OCI-LY1 (cell line): ENCODE measurements at regions not wholly inside any gene's neighbourhood (a gene's known extent, or its start where the extent isn't known, plus 50 kb on each side); places are given as distances from the start of the nearest gene placed in this dataset.
A peak's percentile ranks its signal among the peaks of the same experiment; 100 is the strongest.

Source experiments
- H2AFZ ChIP-seq: fragments of 200-600 bp; sonication (generic), shearing (Covaris generic); 2 replicates; pipeline ENCODE4 v1.6.0; 2014; ENCODE audit warnings: antibody characterized with exemption, mild to moderate bottlenecking, low read length
- H3F3A ChIP-seq: fragments of 200-600 bp; sonication (generic), shearing (Covaris generic); 2 replicates; pipeline ENCODE4 v1.6.0; 2014; ENCODE audit warnings: mild to moderate bottlenecking, antibody characterized with exemption, low read length, moderate library complexity; ENCODE audit not compliant: insufficient read depth
- H3K27ac ChIP-seq: fragments of 200-600 bp; sonication (generic); 2 replicates; pipeline ENCODE4 v1.5.1; 2014; ENCODE audit warnings: low read length, mixed run types, mild to moderate bottlenecking, low read depth; ENCODE audit not compliant: poor library complexity, severe bottlenecking
- H3K27me3 ChIP-seq: fragments of 200-600 bp; sonication (generic); 2 replicates; pipeline ENCODE4 v1.6.0; 2014; ENCODE audit warnings: antibody characterized with exemption, mild to moderate bottlenecking, low read length, moderate library complexity; ENCODE audit not compliant: insufficient read depth
- H3K36me3 ChIP-seq: fragments of 200-600 bp; sonication (generic); 2 replicates; pipeline ENCODE4 v1.6.1; 2014; ENCODE audit warnings: mild to moderate bottlenecking, antibody characterized with exemption, low read length, moderate library complexity, mixed read lengths; ENCODE audit not compliant: insufficient read depth
- H3K4me1 ChIP-seq: fragments of 200-600 bp; sonication (generic); 2 replicates; pipeline ENCODE4 v1.5.1; 2014; ENCODE audit warnings: mild to moderate bottlenecking, low read length, moderate library complexity; ENCODE audit not compliant: insufficient read depth, severe bottlenecking
- H3K4me2 ChIP-seq: fragments of 200-600 bp; sonication (generic), shearing (Covaris generic); 2 replicates; pipeline ENCODE4 v1.6.1; 2014; ENCODE audit warnings: low read length
- H3K4me3 ChIP-seq: fragments of 200-600 bp; sonication (generic); 2 replicates; pipeline ENCODE4 v1.5.1; 2014; ENCODE audit warnings: low read length, low read depth, mild to moderate bottlenecking, mixed read lengths; ENCODE audit not compliant: poor library complexity, severe bottlenecking
- H3K79me2 ChIP-seq: fragments of 200-600 bp; shearing (Covaris generic); 2 replicates; pipeline ENCODE4 v1.6.1; 2016; ENCODE audit warnings: mixed run types, low read length, mixed read lengths; ENCODE audit not compliant: insufficient read depth
- H3K9ac ChIP-seq: fragments of 200-600 bp; sonication (generic), shearing (Covaris generic); 2 replicates; pipeline ENCODE4 v1.6.1; 2014; ENCODE audit warnings: mild to moderate bottlenecking, low read length, mixed read lengths
- H3K9me2 ChIP-seq: fragments of 200-600 bp; sonication (generic), shearing (Covaris generic); 2 replicates; pipeline ENCODE4 v1.6.1; 2014; ENCODE audit warnings: low read depth, mild to moderate bottlenecking, low read length, mixed read lengths
- H3K9me3 ChIP-seq: fragments of 200-600 bp; shearing (Covaris generic); 2 replicates; pipeline ENCODE4 v1.6.1; 2014; ENCODE audit warnings: low read length, mixed read lengths
- H4K20me1 ChIP-seq: fragments of 200-600 bp; sonication (generic), shearing (Covaris generic); 2 replicates; pipeline ENCODE4 v1.6.0; 2016; ENCODE audit warnings: mild to moderate bottlenecking, low read length; ENCODE audit not compliant: insufficient read depth
- EZH2 ChIP-seq: fragments of 200-600 bp; sonication (generic), shearing (Covaris generic); IDR thresholded peaks from 2 replicates; pipeline ENCODE4 v1.8.0; 2017; ENCODE audit warnings: borderline replicate concordance, mixed run types, mild to moderate bottlenecking, antibody characterized with exemption, low read length, moderate library complexity, mixed read lengths
- TF ChIP-seq, protein P1 (sequence below): fragments of 200-600 bp; sonication (generic), shearing (Covaris generic); IDR thresholded peaks from 2 replicates; pipeline ENCODE4 v1.5.1; 2017; ENCODE audit warnings: mild to moderate bottlenecking, antibody characterized with exemption, low read length, moderate library complexity, mixed read lengths

DNA sequence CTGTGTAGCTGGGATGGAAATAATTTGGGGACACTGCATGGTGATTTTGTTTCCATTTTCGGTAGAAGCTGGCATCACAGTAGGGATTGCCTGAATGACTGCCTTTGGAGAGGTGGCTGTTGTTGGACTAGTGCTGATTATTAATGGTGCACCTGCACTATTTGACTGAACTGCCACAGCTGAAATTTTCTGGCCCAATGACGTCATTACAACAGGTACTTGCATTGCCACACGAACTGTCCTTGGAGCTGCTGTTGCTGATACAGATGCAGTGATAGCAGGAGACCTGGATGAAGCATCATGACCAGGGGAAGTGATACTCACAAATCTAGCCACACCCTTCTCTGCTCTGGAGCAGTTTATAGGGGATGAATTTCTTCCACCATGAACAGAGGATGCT, 95.6 kb upstream of the FOXC1 start:
- no peaks in the 10 kb centered on the region for H3K9me3 ChIP-seq
- H3K27ac ChIP-seq: no peak overlapping the region
- H3K9me2 ChIP-seq: no peaks in the 10 kb centered on the region
- H3K9ac ChIP-seq: no peak overlapping the region
- no peak overlapping the region for H3K4me3 ChIP-seq
- no peaks in the 10 kb centered on the region for H3K27me3 ChIP-seq
- no peak overlapping the region for H3K4me2 ChIP-seq
- no peak for TF ChIP-seq EZH2
- TF ChIP-seq, protein P1, sequence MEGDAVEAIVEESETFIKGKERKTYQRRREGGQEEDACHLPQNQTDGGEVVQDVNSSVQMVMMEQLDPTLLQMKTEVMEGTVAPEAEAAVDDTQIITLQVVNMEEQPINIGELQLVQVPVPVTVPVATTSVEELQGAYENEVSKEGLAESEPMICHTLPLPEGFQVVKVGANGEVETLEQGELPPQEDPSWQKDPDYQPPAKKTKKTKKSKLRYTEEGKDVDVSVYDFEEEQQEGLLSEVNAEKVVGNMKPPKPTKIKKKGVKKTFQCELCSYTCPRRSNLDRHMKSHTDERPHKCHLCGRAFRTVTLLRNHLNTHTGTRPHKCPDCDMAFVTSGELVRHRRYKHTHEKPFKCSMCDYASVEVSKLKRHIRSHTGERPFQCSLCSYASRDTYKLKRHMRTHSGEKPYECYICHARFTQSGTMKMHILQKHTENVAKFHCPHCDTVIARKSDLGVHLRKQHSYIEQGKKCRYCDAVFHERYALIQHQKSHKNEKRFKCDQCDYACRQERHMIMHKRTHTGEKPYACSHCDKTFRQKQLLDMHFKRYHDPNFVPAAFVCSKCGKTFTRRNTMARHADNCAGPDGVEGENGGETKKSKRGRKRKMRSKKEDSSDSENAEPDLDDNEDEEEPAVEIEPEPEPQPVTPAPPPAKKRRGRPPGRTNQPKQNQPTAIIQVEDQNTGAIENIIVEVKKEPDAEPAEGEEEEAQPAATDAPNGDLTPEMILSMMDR: no peak
- H3K36me3 ChIP-seq: no peaks in the 10 kb centered on the region
- H4K20me1 ChIP-seq: no peaks in the 10 kb centered on the region
- no peaks in the 10 kb centered on the region for H3K79me2 ChIP-seq
- H2AFZ ChIP-seq: no peak overlapping the region
- no peaks in the 10 kb centered on the region for H3K4me1 ChIP-seq
- H3F3A ChIP-seq: no peaks in the 10 kb centered on the region

DNA sequence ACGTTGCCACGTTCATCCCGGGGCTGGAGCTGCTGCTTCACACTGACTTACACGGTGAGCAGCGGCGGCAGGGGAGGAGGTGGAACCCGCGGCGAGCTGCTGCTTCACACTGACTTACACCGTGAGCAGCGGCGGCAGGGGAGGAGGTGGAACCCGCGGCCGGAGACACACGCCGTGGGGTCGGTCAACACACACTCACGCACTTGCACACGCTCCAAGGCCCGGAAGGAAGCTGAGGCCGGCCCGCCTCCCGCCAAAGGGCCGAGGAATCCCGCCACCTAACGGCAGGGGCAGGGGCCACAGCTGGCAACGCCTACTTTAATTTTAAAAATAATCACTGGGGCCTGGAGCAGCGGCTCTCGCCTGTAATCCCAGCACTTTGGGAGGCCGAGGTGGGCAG, 94.4 kb upstream of the FOXC1 start:
- Histone ChIP-seq H4K20me1 (no peaks in the 10 kb centered on the region), H3K27me3 (no peaks in the 10 kb centered on the region), H3K9me3 (no peaks in the 10 kb centered on the region), H2AFZ (no peak overlapping the region), H3K9ac (no peak overlapping the region), H3K4me2 (no peak overlapping the region), H3F3A (no peaks in the 10 kb centered on the region), H3K79me2 (no peaks in the 10 kb centered on the region), H3K9me2 (no peaks in the 10 kb centered on the region), H3K4me1 (no peaks in the 10 kb centered on the region), H3K36me3 (no peaks in the 10 kb centered on the region), H3K4me3 (no peak overlapping the region), H3K27ac (no peak overlapping the region)
- TF ChIP-seq EZH2: no peak
- TF ChIP-seq, protein P1: peak; percentile 45

DNA sequence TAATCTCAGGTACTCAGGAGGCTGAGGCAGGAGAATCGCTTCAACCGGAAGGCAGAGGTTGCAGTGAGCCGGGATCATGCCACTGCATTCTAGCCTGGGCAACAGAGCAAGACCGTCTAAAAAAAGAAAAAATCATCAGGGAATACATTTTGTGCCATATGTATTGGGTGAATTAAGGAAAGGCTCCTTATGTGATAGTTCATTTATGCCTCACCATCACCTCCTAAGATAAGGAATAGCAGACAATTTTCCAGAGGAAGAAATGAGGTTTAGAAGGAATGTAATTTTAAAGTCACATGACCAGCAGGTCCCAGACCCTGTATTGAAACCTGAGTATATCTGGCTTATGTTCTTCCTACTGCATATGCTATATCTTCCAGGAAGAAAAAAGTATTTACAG, 93.9 kb upstream of the FOXC1 start:
- no peak overlapping the region for H3K4me2 ChIP-seq
- no peak overlapping the region for H3K9ac ChIP-seq
- no peaks in the 10 kb centered on the region for H3K27me3 ChIP-seq
- no peak overlapping the region for H2AFZ ChIP-seq
- no peaks in the 10 kb centered on the region for H3K36me3 ChIP-seq
- H3K27ac ChIP-seq: no peak overlapping the region
- TF ChIP-seq, protein P1: no peak
- no peak for TF ChIP-seq EZH2
- no peaks in the 10 kb centered on the region for H3K4me1 ChIP-seq
- H3F3A ChIP-seq: no peaks in the 10 kb centered on the region
- no peaks in the 10 kb centered on the region for H3K9me3 ChIP-seq
- no peaks in the 10 kb centered on the region for H3K79me2 ChIP-seq
- H3K4me3 ChIP-seq: no peak overlapping the region
- no peaks in the 10 kb centered on the region for H3K9me2 ChIP-seq
- H4K20me1 ChIP-seq: no peaks in the 10 kb centered on the region
